Thyroid gland (tissue), 4 donors: ENCODE measurements at regions not wholly inside any gene's neighbourhood (a gene's known extent, or its start where the extent isn't known, plus 50 kb on each side); places are given as distances from the start of the nearest gene placed in this dataset.

ENCODE experiments used
- CTCF ChIP-seq, 6 experiments: fragments of 200-600 bp in 3 of 6; fragments of 450-650 bp in 3 of 6; sonication (generic) in 3 of 6; IDR thresholded peaks; one replicate each; pipeline ENCODE4 v1.5.1; 2016 to 2019; ENCODE audit warnings: antibody characterized with exemption in 6 of 6, mild to moderate bottlenecking in 2 of 6, inconsistent platforms in 1 of 6, moderate library complexity in 1 of 6
- POLR2A ChIP-seq, 2 donors: fragments of 450-650 bp; IDR thresholded peaks; one replicate each; pipeline ENCODE4 v1.6.1; 2017; ENCODE audit warnings: antibody characterized with exemption in 2 of 2, mild to moderate bottlenecking in 2 of 2, moderate library complexity in 1 of 2

GRCh38 chr4:14926368-14926767, 75.9 kb upstream of the CPEB2 start:
- TF ChIP-seq CTCF (IDR thresholded peaks at IDR 0.05), result no peak
- TF ChIP-seq POLR2A (IDR thresholded peaks at IDR 0.05), result no peak
